Astrocyte (in vitro differentiated cells and primary cell): ENCODE measurements at regions not wholly inside any gene's neighbourhood (a gene's known extent, or its start where the extent isn't known, plus 50 kb on each side); places are given as distances from the start of the nearest gene placed in this dataset.

Experiments used
- DNase-seq: peaks from one replicate; pipeline ENCODE4 v3.0.0-alpha.2; 2010; ENCODE audit warnings: low read depth
- FAIRE-seq: peaks from 2 replicates; lab custom pipeline; 2011; peaks lifted over from hg19 to GRCh38; lab: Jason Lieb, UNC
- H2AFZ ChIP-seq: 2 replicates; pipeline ENCODE4 v1.6.0; 2012; ENCODE audit warnings: low read depth, low read length, inconsistent platforms
- H3K27ac ChIP-seq: 2 replicates; pipeline ENCODE4 v1.5.1; 2011; ENCODE audit warnings: low read depth, low read length, inconsistent platforms
- H3K27me3 ChIP-seq: 2 replicates; pipeline ENCODE4 v1.6.0; 2011; ENCODE audit warnings: low read length, inconsistent platforms; ENCODE audit not compliant: insufficient read depth
- H3K36me3 ChIP-seq: 2 replicates; pipeline ENCODE4 v1.5.1; 2011; ENCODE audit warnings: low read length, inconsistent platforms; ENCODE audit not compliant: insufficient read depth
- H3K4me1 ChIP-seq: 2 replicates; pipeline ENCODE4 v1.5.1; 2011; ENCODE audit warnings: low read length, inconsistent platforms; ENCODE audit not compliant: insufficient read depth
- H3K4me2 ChIP-seq: 2 replicates; pipeline ENCODE4 v1.6.0; 2012; ENCODE audit warnings: low read length, inconsistent platforms
- H3K4me3 ChIP-seq: 2 replicates; pipeline ENCODE4 v1.5.1; 2011; ENCODE audit warnings: low read depth, mild to moderate bottlenecking, low read length, inconsistent platforms; ENCODE audit not compliant: insufficient read depth
- H3K79me2 ChIP-seq: 2 replicates; pipeline ENCODE4 v1.6.0; 2012; ENCODE audit warnings: mild to moderate bottlenecking, low read length, inconsistent platforms; ENCODE audit not compliant: insufficient read depth
- H3K9ac ChIP-seq: 2 replicates; pipeline ENCODE4 v1.6.0; 2012; ENCODE audit warnings: mild to moderate bottlenecking, low read length, inconsistent platforms
- H3K9me3 ChIP-seq: 2 replicates; pipeline ENCODE4 v1.5.1; 2012; ENCODE audit warnings: low read depth, mild to moderate bottlenecking, low read length, inconsistent platforms; ENCODE audit not compliant: insufficient read depth
- H4K20me1 ChIP-seq: 2 replicates; pipeline ENCODE4 v1.6.0; 2012; ENCODE audit warnings: low read length, inconsistent platforms; ENCODE audit not compliant: insufficient read depth
- H3K27ac Mint-ChIP-seq: one replicate; pipeline ENCODE4 v1.8.0; 2021; ENCODE audit warnings: mild to moderate bottlenecking, mixed read lengths; ENCODE audit not compliant: unreplicated experiment
- H3K27me3 Mint-ChIP-seq: one replicate; pipeline ENCODE4 v1.8.0; 2021; ENCODE audit warnings: low read depth, mixed read lengths; ENCODE audit not compliant: unreplicated experiment
- H3K36me3 Mint-ChIP-seq: one replicate; pipeline ENCODE4 v1.8.0; 2021; ENCODE audit warnings: low read depth, mixed read lengths; ENCODE audit not compliant: unreplicated experiment
- H3K4me1 Mint-ChIP-seq: one replicate; pipeline ENCODE4 v1.8.0; 2021; ENCODE audit warnings: low read depth, mixed read lengths; ENCODE audit not compliant: unreplicated experiment
- H3K4me3 Mint-ChIP-seq: one replicate; pipeline ENCODE4 v1.8.0; 2021; ENCODE audit warnings: mild to moderate bottlenecking, moderate library complexity, mixed read lengths; ENCODE audit not compliant: unreplicated experiment
- H3K9me3 Mint-ChIP-seq: one replicate; pipeline ENCODE4 v1.8.0; 2021; ENCODE audit warnings: mild to moderate bottlenecking, mixed read lengths; ENCODE audit not compliant: unreplicated experiment
- EZH2 ChIP-seq: IDR thresholded peaks from 2 replicates; pipeline ENCODE4 v1.6.1; 2012; ENCODE audit warnings: mild to moderate bottlenecking, low read length, inconsistent platforms; ENCODE audit not compliant: insufficient read depth
- TF ChIP-seq, protein P1 (sequence below): IDR thresholded peaks from 2 replicates; pipeline ENCODE4 v1.5.1; 2011; ENCODE audit warnings: low read depth, mild to moderate bottlenecking, inconsistent platforms, low read length, moderate library complexity; ENCODE audit not compliant: insufficient read depth

DNA sequence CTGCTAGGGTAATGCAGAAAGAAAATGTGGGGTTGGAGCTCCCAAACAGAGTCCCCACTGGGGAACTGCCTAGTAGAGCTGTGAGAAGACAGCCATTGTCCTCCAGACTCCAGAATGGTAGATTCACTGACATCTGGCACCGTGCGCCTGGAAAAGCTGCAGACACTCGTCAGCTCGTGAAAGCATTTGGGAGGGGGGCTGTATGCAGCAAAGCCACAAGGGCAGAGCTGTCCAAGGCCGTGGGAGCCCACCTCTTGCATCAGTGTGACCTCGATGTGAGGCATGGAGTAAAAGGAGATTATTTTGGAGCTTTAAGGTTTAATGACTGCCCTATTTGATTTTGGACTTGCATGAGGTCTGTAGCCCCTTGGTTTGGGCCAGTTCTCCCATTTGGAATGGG lies 242.9 kb downstream of the VGLL3 start:
- Histone ChIP-seq H3K36me3 (no peaks in the 10 kb centered on the region), H3K9me3 (no peaks in the 10 kb centered on the region), H3K4me3 (no peak overlapping the region), H3K27me3 (no peaks in the 10 kb centered on the region), H3K4me2 (no peak overlapping the region), H4K20me1 (no peaks in the 10 kb centered on the region), H3K4me1 (no peaks in the 10 kb centered on the region), H3K27ac (no peak overlapping the region), H3K9ac (no peak overlapping the region), H3K79me2 (no peaks in the 10 kb centered on the region), H2AFZ (no peak overlapping the region)
- H3K27me3 Mint-ChIP-seq: no peaks in the 10 kb centered on the region
- FAIRE-seq: no peak
- H3K4me3 Mint-ChIP-seq: no peak overlapping the region
- TF ChIP-seq, protein P1, sequence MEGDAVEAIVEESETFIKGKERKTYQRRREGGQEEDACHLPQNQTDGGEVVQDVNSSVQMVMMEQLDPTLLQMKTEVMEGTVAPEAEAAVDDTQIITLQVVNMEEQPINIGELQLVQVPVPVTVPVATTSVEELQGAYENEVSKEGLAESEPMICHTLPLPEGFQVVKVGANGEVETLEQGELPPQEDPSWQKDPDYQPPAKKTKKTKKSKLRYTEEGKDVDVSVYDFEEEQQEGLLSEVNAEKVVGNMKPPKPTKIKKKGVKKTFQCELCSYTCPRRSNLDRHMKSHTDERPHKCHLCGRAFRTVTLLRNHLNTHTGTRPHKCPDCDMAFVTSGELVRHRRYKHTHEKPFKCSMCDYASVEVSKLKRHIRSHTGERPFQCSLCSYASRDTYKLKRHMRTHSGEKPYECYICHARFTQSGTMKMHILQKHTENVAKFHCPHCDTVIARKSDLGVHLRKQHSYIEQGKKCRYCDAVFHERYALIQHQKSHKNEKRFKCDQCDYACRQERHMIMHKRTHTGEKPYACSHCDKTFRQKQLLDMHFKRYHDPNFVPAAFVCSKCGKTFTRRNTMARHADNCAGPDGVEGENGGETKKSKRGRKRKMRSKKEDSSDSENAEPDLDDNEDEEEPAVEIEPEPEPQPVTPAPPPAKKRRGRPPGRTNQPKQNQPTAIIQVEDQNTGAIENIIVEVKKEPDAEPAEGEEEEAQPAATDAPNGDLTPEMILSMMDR: no peak
- TF ChIP-seq EZH2: no peak
- DNase-seq: no peak
- H3K9me3 Mint-ChIP-seq: peaks cover 3% of the 10 kb centered on the region
- no peaks in the 10 kb centered on the region for H3K36me3 Mint-ChIP-seq
- no peaks in the 10 kb centered on the region for H3K4me1 Mint-ChIP-seq
- H3K27ac Mint-ChIP-seq: no peak overlapping the region

DNA sequence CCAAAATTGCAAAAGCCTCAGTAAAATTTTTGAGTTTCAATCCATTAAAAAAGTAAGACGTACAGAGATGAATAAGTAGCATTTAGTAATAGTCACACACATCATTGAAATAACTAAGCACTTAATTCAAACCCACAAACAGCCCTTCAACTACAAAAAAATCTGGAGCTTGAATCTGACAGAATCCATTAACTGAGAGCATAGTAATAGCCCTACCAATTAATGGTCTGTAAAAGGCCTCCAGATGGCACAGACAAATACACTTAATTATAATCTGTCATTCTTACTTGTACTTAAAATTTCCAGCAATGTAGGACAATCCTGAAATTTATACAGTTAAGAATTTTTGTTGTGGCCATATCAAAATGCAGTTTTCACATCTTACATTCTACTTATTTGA lies 246.9 kb downstream of the VGLL3 start:
- no peaks in the 10 kb centered on the region for H3K79me2 ChIP-seq
- no peak overlapping the region for H3K4me2 ChIP-seq
- Mint-ChIP-seq H3K9me3 (peaks cover 3% of the 10 kb centered on the region), H3K27ac (no peak overlapping the region), H3K4me1 (no peaks in the 10 kb centered on the region), H3K27me3 (no peaks in the 10 kb centered on the region), H3K36me3 (no peaks in the 10 kb centered on the region), H3K4me3 (no peak overlapping the region)
- H3K4me1 ChIP-seq: no peaks in the 10 kb centered on the region
- H3K4me3 ChIP-seq: no peak overlapping the region
- FAIRE-seq: no peak
- H3K9ac ChIP-seq: no peak overlapping the region
- DNase-seq: no peak
- no peaks in the 10 kb centered on the region for H4K20me1 ChIP-seq
- no peak overlapping the region for H3K27ac ChIP-seq
- TF ChIP-seq, protein P1: no peak
- H3K36me3 ChIP-seq: no peaks in the 10 kb centered on the region
- H3K27me3 ChIP-seq: no peaks in the 10 kb centered on the region
- H2AFZ ChIP-seq: no peak overlapping the region
- H3K9me3 ChIP-seq: no peaks in the 10 kb centered on the region

DNA sequence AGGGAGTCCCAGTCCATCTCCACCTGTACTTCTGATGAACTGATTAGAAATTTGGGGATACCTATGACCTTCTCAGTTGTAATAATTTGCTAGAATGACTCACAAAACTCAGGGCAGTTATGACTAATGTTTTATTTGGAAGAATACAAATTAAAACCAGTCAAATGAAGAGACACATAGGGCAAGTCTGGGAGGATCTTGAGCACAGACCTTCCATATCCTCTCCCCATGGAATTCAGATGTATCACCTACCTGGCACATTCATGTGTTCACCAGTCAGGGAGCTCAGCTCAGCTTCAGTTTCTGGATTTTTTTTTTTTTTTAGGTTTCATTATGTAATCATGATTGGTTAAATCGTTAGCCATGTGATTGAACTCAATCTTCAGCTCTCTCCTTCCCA lies 247.7 kb downstream of the VGLL3 start:
- H3K36me3 Mint-ChIP-seq: no peaks in the 10 kb centered on the region
- no peak for TF ChIP-seq EZH2
- TF ChIP-seq, protein P1: no peak
- Histone ChIP-seq H4K20me1 (no peaks in the 10 kb centered on the region), H3K4me2 (no peak overlapping the region), H3K4me1 (no peaks in the 10 kb centered on the region), H3K27ac (no peak overlapping the region), H2AFZ (no peak overlapping the region), H3K27me3 (no peaks in the 10 kb centered on the region), H3K9me3 (no peaks in the 10 kb centered on the region), H3K9ac (no peak overlapping the region), H3K36me3 (no peaks in the 10 kb centered on the region), H3K79me2 (no peaks in the 10 kb centered on the region), H3K4me3 (no peak overlapping the region)
- FAIRE-seq (no peak), DNase-seq (no peak)
- no peaks in the 10 kb centered on the region for H3K4me1 Mint-ChIP-seq
- no peaks in the 10 kb centered on the region for H3K27me3 Mint-ChIP-seq
- H3K4me3 Mint-ChIP-seq: no peak overlapping the region
- H3K27ac Mint-ChIP-seq: no peak overlapping the region
- peaks cover 3% of the 10 kb centered on the region for H3K9me3 Mint-ChIP-seq
